ENCODE measurements at regions not wholly inside any gene's neighbourhood (a gene's known extent, or its start where the extent isn't known, plus 50 kb on each side); places are given as distances from the start of the nearest gene placed in this dataset.

DNA sequence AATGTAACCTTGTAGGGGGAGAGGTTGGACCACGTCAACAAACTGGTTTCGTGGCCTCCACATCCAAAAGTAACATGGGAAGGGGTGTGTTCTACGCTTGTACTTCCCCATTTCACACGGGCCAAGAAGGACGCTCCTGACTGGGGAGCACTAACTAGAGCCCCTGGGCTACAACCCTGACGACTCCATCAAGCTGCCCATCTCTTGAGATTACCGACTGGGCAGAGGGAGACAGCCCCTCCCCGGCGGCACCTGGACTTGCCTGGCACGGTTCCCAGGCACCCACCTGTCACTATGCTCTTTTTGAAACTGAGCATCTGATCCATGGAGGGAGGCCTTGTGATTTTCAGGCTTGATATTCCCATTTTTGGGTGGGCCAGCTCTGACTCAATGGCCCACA is 68.5 kb downstream of the SHANK2 start:
- FAIRE-seq (no peak), DNase-seq (ENCODE audit: insufficient read length, low spot score) (no peak)
- TF ChIP-seq, protein P1, sequence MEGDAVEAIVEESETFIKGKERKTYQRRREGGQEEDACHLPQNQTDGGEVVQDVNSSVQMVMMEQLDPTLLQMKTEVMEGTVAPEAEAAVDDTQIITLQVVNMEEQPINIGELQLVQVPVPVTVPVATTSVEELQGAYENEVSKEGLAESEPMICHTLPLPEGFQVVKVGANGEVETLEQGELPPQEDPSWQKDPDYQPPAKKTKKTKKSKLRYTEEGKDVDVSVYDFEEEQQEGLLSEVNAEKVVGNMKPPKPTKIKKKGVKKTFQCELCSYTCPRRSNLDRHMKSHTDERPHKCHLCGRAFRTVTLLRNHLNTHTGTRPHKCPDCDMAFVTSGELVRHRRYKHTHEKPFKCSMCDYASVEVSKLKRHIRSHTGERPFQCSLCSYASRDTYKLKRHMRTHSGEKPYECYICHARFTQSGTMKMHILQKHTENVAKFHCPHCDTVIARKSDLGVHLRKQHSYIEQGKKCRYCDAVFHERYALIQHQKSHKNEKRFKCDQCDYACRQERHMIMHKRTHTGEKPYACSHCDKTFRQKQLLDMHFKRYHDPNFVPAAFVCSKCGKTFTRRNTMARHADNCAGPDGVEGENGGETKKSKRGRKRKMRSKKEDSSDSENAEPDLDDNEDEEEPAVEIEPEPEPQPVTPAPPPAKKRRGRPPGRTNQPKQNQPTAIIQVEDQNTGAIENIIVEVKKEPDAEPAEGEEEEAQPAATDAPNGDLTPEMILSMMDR (IDR thresholded peaks at IDR 0.05; ENCODE audit: insufficient read depth, missing control alignments) = no peak

- TF ChIP-seq, protein P1 (IDR thresholded peaks at IDR 0.05; ENCODE audit: insufficient read depth, missing control alignments) = no peak
- no peak for DNase-seq (ENCODE audit: insufficient read length, low spot score)
- FAIRE-seq = no peak
Observed at GRCh38 chr11:71182791-71183677, 69.3 kb downstream of the SHANK2 start.

DNA sequence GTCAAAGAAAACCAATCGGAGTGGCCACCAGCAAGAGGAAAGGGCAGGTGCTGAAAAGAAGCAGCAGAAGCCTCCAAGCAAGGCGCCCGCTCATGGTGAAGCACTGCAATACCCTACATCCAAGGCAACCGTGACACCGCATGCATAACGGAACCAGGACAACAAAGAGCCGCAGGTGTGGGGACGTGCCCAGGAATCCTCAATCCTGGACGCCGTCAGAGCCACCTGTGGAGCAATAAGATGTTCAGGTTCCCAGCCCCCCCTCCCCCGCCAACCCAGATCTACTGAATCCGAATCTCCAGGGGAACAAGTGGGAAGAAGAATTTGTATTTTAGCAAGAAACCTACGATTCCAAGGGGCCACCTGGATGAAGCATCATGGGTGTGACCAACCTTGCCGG is 70.8 kb downstream of the SHANK2 start:
- FAIRE-seq = no peak
- no peak for DNase-seq (ENCODE audit: insufficient read length, low spot score)
- TF ChIP-seq, protein P1 (IDR thresholded peaks at IDR 0.05; ENCODE audit: insufficient read depth, missing control alignments) = no peak

GRCh38 chr11:71180694-71181470 is 71.5 kb downstream of the SHANK2 start:
- TF ChIP-seq, protein P1 (IDR thresholded peaks at IDR 0.05; ENCODE audit: insufficient read depth, missing control alignments) = no peak
- no peak for DNase-seq (ENCODE audit: insufficient read length, low spot score)
- no peak for FAIRE-seq

DNA sequence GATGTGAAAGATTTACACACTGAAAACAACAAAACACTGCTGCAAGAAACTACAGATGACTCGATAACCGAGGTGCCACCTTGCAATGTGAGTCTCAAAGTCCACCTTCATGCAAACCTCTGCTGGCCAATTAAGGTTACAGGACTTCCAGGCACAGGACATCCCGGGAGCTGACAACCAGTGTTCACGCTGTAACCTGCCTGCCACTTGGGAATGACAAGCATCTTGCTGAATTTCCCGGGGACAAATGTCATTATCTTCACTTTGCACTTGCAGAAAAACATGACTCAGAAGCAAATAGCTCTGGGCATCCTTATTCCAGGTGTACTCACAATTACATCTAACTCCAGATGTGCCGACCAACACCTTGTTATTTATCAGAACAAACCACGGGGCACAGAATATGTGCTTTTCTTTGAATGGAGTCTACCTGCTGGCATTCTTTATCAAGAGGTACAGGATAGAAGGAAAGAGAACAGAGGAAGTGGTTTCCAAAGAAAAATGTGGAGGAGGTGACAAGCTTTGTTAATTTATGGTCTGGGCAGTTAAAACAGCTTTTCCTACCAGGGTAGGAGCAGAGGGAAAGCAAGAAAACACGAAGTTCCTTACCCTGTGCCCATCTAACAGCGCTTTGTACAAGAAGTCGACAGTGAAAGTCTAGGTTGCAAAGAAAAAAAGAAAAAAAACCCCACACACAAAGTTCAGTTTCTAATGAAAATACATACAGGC is 72.3 kb downstream of the SHANK2 start:
- no peak for FAIRE-seq
- TF ChIP-seq, protein P1 (IDR thresholded peaks at IDR 0.05; ENCODE audit: insufficient read depth, missing control alignments) = no peak
- no peak for DNase-seq (ENCODE audit: insufficient read length, low spot score)

- DNase-seq (ENCODE audit: insufficient read length, low spot score) = no peak
- TF ChIP-seq, protein P1 (IDR thresholded peaks at IDR 0.05; ENCODE audit: insufficient read depth, missing control alignments) = no peak
- no peak for FAIRE-seq
Observed at GRCh38 chr11:71178076-71178475, 74.3 kb downstream of the SHANK2 start.

Data from D721Med (cell line).